ENCODE measurements at regions not wholly inside any gene's neighbourhood (a gene's known extent, or its start where the extent isn't known, plus 50 kb on each side); places are given as distances from the start of the nearest gene placed in this dataset.
"Not testable (repeated sequence)": the region's sequence is repeated elsewhere in the genome, so short reads cannot be mapped to it uniquely, and the experiment has no call there.

- WGBS, 4 donors, result 55 to 75% (median 69%) methylated on average over 9 to 12 of the region's 12 CpGs
- Histone ChIP-seq H3K27ac (no peak overlapping the region), H3K36me3 (replicated peaks in 1 of 2) (no peaks in the 10 kb centered on the region), H3K27me3 (no peaks in the 10 kb centered on the region), H3K4me3 (no peak overlapping the region), H3K4me1 (replicated peaks in 1 of 2) (no peaks in the 10 kb centered on the region), H3K9me3 (replicated peaks in 1 of 3) (no peaks in the 10 kb centered on the region)
- intact Hi-C loops (cut with DNase I), result no loop called here
- no peak for DNase-seq
- TF ChIP-seq CTCF (IDR thresholded peaks at IDR 0.05), result no peak
These were observed 442.2 kb upstream of the B3GAT1 start for GRCh38 chr11:134853992-134854991.

GRCh38 chr11:134851503-134852224, 439.6 kb upstream of the B3GAT1 start:
- H3K36me3 ChIP-seq (replicated peaks in 1 of 2); H3K27ac ChIP-seq; DNase-seq; intact Hi-C loops (cut with DNase I); H3K9me3 ChIP-seq (replicated peaks in 1 of 3); H3K4me1 ChIP-seq (replicated peaks in 1 of 2); H3K4me3 ChIP-seq; H3K27me3 ChIP-seq: not testable (repeated sequence)
- WGBS, 4 donors, result 61 to 83% (median 74%) methylated on average over 18 to 22 of the region's 22 CpGs

- DNase-seq, result no peak
- Histone ChIP-seq H3K27me3 (no peaks in the 10 kb centered on the region), H3K4me3 (no peak overlapping the region), H3K36me3 (replicated peaks in 1 of 2) (no peaks in the 10 kb centered on the region), H3K27ac (no peak overlapping the region), H3K4me1 (replicated peaks in 1 of 2) (no peaks in the 10 kb centered on the region), H3K9me3 (replicated peaks in 1 of 3) (no peaks in the 10 kb centered on the region)
- intact Hi-C loops (cut with DNase I), result no loop called here
- 39 to 53% (median 42%) methylated on average over 2 of the region's 2 CpGs for WGBS, 4 donors
- TF ChIP-seq POLR2A (IDR thresholded peaks at IDR 0.05) (no peak), CTCF (IDR thresholded peaks at IDR 0.05) (no peak)
These were observed 438.5 kb upstream of the B3GAT1 start for GRCh38 chr11:134850566-134850965.

- intact Hi-C loops (cut with DNase I), result no loop called here
- Histone ChIP-seq H3K27me3 (no peaks in the 10 kb centered on the region), H3K27ac (no peak overlapping the region), H3K4me1 (replicated peaks in 1 of 2) (no peaks in the 10 kb centered on the region), H3K36me3 (replicated peaks in 1 of 2) (no peaks in the 10 kb centered on the region), H3K9me3 (replicated peaks in 1 of 3) (no peaks in the 10 kb centered on the region), H3K4me3 (no peak overlapping the region)
- 70 to 76% (median 72%) methylated on average over 3 of the region's 3 CpGs for WGBS, 4 donors
- no peak for DNase-seq
- TF ChIP-seq CTCF (IDR thresholded peaks at IDR 0.05) (no peak), POLR2A (IDR thresholded peaks at IDR 0.05) (no peak)
These were observed 437.8 kb upstream of the B3GAT1 start for GRCh38 chr11:134849833-134850232.

Measured in adrenal gland (tissue), 9 donors.